ENCODE measurements at regions not wholly inside any gene's neighbourhood (a gene's known extent, or its start where the extent isn't known, plus 50 kb on each side); places are given as distances from the start of the nearest gene placed in this dataset.
"Not testable (repeated sequence)": the region's sequence is repeated elsewhere in the genome, so short reads cannot be mapped to it uniquely, and the experiment has no call there.

DNA sequence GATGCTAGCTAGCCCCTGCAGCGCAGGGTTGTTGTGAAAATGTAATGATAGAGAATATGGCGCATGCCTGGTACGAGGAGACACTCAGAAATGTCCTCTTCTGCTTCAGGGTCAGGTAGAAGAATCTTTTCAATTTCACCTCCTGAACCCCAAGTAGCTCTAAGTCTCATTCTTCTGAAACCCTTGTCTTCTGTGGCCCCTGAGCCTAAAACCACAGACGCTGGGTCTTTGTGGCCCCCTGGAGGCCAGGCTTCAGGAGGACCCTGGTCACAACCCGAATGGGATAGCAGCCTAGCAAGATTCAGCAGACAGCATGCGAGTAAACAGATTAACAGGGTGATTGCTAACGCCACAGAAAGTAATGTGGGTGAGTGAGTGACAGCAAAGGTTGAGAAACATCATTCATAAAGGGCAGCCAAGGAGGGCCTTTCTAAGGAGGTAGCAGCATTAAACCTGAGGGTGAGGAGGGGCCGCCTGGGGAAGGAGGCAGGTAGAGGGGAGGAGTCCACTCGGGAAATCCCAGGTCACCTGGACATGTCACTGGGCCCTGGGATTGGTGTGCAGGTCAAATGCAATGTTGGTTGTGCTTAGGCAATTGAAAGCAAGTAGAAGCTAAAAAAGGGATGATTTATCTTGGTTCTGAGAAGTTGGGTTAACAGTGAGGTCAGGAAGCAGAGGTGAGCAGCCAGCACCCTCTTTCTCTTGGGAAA is 82.2 kb downstream of the ARHGAP11B start:
- TF ChIP-seq, protein P1, sequence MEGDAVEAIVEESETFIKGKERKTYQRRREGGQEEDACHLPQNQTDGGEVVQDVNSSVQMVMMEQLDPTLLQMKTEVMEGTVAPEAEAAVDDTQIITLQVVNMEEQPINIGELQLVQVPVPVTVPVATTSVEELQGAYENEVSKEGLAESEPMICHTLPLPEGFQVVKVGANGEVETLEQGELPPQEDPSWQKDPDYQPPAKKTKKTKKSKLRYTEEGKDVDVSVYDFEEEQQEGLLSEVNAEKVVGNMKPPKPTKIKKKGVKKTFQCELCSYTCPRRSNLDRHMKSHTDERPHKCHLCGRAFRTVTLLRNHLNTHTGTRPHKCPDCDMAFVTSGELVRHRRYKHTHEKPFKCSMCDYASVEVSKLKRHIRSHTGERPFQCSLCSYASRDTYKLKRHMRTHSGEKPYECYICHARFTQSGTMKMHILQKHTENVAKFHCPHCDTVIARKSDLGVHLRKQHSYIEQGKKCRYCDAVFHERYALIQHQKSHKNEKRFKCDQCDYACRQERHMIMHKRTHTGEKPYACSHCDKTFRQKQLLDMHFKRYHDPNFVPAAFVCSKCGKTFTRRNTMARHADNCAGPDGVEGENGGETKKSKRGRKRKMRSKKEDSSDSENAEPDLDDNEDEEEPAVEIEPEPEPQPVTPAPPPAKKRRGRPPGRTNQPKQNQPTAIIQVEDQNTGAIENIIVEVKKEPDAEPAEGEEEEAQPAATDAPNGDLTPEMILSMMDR (IDR thresholded peaks at IDR 0.05; ENCODE audit: low read depth, low read length), result not testable (repeated sequence)
- TF ChIP-seq, protein P2, sequence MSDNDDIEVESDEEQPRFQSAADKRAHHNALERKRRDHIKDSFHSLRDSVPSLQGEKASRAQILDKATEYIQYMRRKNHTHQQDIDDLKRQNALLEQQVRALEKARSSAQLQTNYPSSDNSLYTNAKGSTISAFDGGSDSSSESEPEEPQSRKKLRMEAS (IDR thresholded peaks at IDR 0.05; ENCODE audit: low read depth, low read length), result not testable (repeated sequence)
- not testable (repeated sequence) for TF ChIP-seq POLR2A (IDR thresholded peaks at IDR 0.05; ENCODE audit: extremely low read depth, insufficient read length)

All from NB4 (cell line).